ENCODE measurements at regions not wholly inside any gene's neighbourhood (a gene's known extent, or its start where the extent isn't known, plus 50 kb on each side); places are given as distances from the start of the nearest gene placed in this dataset.
A peak's percentile ranks its signal among the peaks of the same experiment; 100 is the strongest.
"Not testable (repeated sequence)": the region's sequence is repeated elsewhere in the genome, so short reads cannot be mapped to it uniquely, and the experiment has no call there.

- peak; percentile 1 for DNase-seq (ENCODE audit: low spot score)
Observed at GRCh38 chr15:32536507-32537172, 56.6 kb upstream of the GOLGA8N start.

GRCh38 chr15:32536057-32536493, 57.2 kb upstream of the GOLGA8N start:
- not testable (repeated sequence) for DNase-seq (ENCODE audit: low spot score)

GRCh38 chr15:32535150-32535898, 57.9 kb upstream of the GOLGA8N start:
- DNase-seq (ENCODE audit: low spot score) = not testable (repeated sequence)

- not testable (repeated sequence) for DNase-seq (ENCODE audit: low spot score)
Observed at GRCh38 chr15:32522900-32523299, 67.5 kb upstream of the GOLGA8O start.

GRCh38 chr15:32522421-32522820, 67.0 kb upstream of the GOLGA8O start:
- DNase-seq (ENCODE audit: low spot score) = not testable (repeated sequence)

- not testable (repeated sequence) for DNase-seq (ENCODE audit: low spot score)
Observed at GRCh38 chr15:32518976-32519375, 63.5 kb upstream of the GOLGA8O start.

GRCh38 chr15:32518013-32518412, 62.6 kb upstream of the GOLGA8O start:
- not testable (repeated sequence) for DNase-seq (ENCODE audit: low spot score)

- DNase-seq (ENCODE audit: low spot score) = not testable (repeated sequence)
Observed at GRCh38 chr15:32516954-32517353, 61.5 kb upstream of the GOLGA8O start.

- not testable (repeated sequence) for DNase-seq (ENCODE audit: low spot score)
Observed at GRCh38 chr15:32513378-32513777, 57.9 kb upstream of the GOLGA8O start.

- not testable (repeated sequence) for DNase-seq (ENCODE audit: low spot score)
Observed at GRCh38 chr15:32510027-32510426, 54.6 kb upstream of the GOLGA8O start.

GRCh38 chr15:32508081-32508480, 52.6 kb upstream of the GOLGA8O start:
- not testable (repeated sequence) for DNase-seq (ENCODE audit: low spot score)

- DNase-seq (ENCODE audit: low spot score) = not testable (repeated sequence)
Observed at GRCh38 chr15:32506787-32507186, 51.4 kb upstream of the GOLGA8O start.

- not testable (repeated sequence) for DNase-seq (ENCODE audit: low spot score)
Observed at GRCh38 chr15:32505633-32506032, 50.2 kb upstream of the GOLGA8O start.
